Memory B cell (primary cell): ENCODE measurements at regions not wholly inside any gene's neighbourhood (a gene's known extent, or its start where the extent isn't known, plus 50 kb on each side); places are given as distances from the start of the nearest gene placed in this dataset.
"Not testable (repeated sequence)": the region's sequence is repeated elsewhere in the genome, so short reads cannot be mapped to it uniquely, and the experiment has no call there.

Source experiments
- ATAC-seq: fragments of 150-1000 bp; cut with Tn5 transposase; 2 replicates; pipeline ENCODE4 v1.10.0; 2021; ENCODE audit warnings: low read depth, mild to moderate bottlenecking, moderate library complexity
- DNase-seq, 2 donors: peaks; one replicate each; pipeline ENCODE4 v3.0.0; 2022; ENCODE audit warnings: low spot score in 2 of 2
- H3K27ac Mint-ChIP-seq: one replicate; pipeline ENCODE4 v1.8.0; 2022; ENCODE audit warnings: mild to moderate bottlenecking, moderate library complexity, mixed read lengths
- H3K27me3 Mint-ChIP-seq: one replicate; pipeline ENCODE4 v1.8.0; 2022; ENCODE audit warnings: mixed read lengths
- H3K36me3 Mint-ChIP-seq: one replicate; pipeline ENCODE4 v1.8.0; 2022; ENCODE audit warnings: mild to moderate bottlenecking, mixed read lengths
- H3K4me1 Mint-ChIP-seq: one replicate; pipeline ENCODE4 v1.8.0; 2022; ENCODE audit warnings: mixed read lengths
- H3K4me3 Mint-ChIP-seq: one replicate; pipeline ENCODE4 v1.8.0; 2022; ENCODE audit warnings: mild to moderate bottlenecking, moderate library complexity, mixed read lengths
- H3K9me3 Mint-ChIP-seq: one replicate; pipeline ENCODE4 v1.8.0; 2022; ENCODE audit warnings: mixed read lengths

- H3K9me3 Mint-ChIP-seq, result no peaks in the 10 kb centered on the region
- H3K36me3 Mint-ChIP-seq, result no peaks in the 10 kb centered on the region
These were observed 95.7 kb downstream of the NIBAN1 start for GRCh38 chr1:184878602-184879001.

GRCh38 chr1:184878002-184878401, 96.3 kb downstream of the NIBAN1 start:
- Mint-ChIP-seq H3K36me3 (no peaks in the 10 kb centered on the region), H3K27me3 (peaks cover 1% of the 10 kb centered on the region), H3K9me3 (no peaks in the 10 kb centered on the region), H3K4me1 (no peaks in the 10 kb centered on the region), H3K27ac (no peak overlapping the region), H3K4me3 (no peak overlapping the region)
- ATAC-seq (no peak), DNase-seq (no peak)

More at GRCh38 chr1:184878602-184879001, 95.7 kb downstream of the NIBAN1 start:
- no peak overlapping the region for H3K4me3 Mint-ChIP-seq
- ATAC-seq (no peak), DNase-seq (no peak)
- no peaks in the 10 kb centered on the region for H3K4me1 Mint-ChIP-seq
- no peak overlapping the region for H3K27ac Mint-ChIP-seq
- peaks cover 1% of the 10 kb centered on the region for H3K27me3 Mint-ChIP-seq

- not testable (repeated sequence) for H3K27ac Mint-ChIP-seq
These were observed 98.3 kb downstream of the NIBAN1 start for GRCh38 chr1:184876015-184876414.

DNA sequence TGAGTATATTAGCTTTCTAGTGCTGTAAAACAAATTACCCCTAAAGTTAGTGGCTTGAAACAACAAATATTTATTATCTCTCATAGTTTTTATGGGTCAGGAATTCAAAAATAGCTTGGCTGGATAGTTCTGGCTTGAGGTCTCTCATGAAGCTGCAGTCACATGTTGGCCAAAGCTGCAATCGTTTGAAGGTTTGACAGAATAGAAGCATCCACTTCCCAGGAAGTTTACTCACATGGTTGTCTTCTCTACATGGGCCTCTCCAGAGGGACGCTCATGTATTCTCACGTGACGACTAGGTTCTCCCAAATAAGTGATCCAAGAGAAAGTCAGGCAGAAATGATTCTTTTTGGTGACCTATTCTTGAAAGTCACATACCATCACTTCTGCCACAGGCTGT, 99.1 kb downstream of the NIBAN1 start:
- DNase-seq (no peak), ATAC-seq (no peak)
- H3K9me3 Mint-ChIP-seq, result peaks cover 1% of the 10 kb centered on the region
- H3K27ac Mint-ChIP-seq, result no peak overlapping the region
- no peaks in the 10 kb centered on the region for H3K27me3 Mint-ChIP-seq
- H3K4me3 Mint-ChIP-seq, result no peak overlapping the region
- peaks cover 2% of the 10 kb centered on the region for H3K36me3 Mint-ChIP-seq
- no peaks in the 10 kb centered on the region for H3K4me1 Mint-ChIP-seq

More at GRCh38 chr1:184876015-184876414, 98.3 kb downstream of the NIBAN1 start:
- not testable (repeated sequence) for H3K36me3 Mint-ChIP-seq, DNase-seq, H3K27me3 Mint-ChIP-seq, H3K4me3 Mint-ChIP-seq, H3K9me3 Mint-ChIP-seq, H3K4me1 Mint-ChIP-seq
- ATAC-seq, result peak; percentile 53

GRCh38 chr1:184870319-184870718, 104.0 kb downstream of the NIBAN1 start:
- Mint-ChIP-seq H3K27me3 (no peaks in the 10 kb centered on the region), H3K4me1 (peaks cover 18% of the 10 kb centered on the region), H3K27ac (no peak overlapping the region), H3K4me3 (no peak overlapping the region), H3K9me3 (peaks cover 1% of the 10 kb centered on the region), H3K36me3 (peaks cover 2% of the 10 kb centered on the region)
- no peak for ATAC-seq
- DNase-seq, result no peak

GRCh38 chr1:184867866-184868689, 106.2 kb downstream of the NIBAN1 start:
- DNase-seq, result no peak
- H3K4me3 Mint-ChIP-seq, result no peak overlapping the region
- peaks cover 2% of the 10 kb centered on the region for H3K36me3 Mint-ChIP-seq
- H3K4me1 Mint-ChIP-seq, result peaks cover 18% of the 10 kb centered on the region
- peaks cover 1% of the 10 kb centered on the region for H3K9me3 Mint-ChIP-seq
- no peaks in the 10 kb centered on the region for H3K27me3 Mint-ChIP-seq
- H3K27ac Mint-ChIP-seq, result peak overlapping the region; percentile 67
- no peak for ATAC-seq

DNA sequence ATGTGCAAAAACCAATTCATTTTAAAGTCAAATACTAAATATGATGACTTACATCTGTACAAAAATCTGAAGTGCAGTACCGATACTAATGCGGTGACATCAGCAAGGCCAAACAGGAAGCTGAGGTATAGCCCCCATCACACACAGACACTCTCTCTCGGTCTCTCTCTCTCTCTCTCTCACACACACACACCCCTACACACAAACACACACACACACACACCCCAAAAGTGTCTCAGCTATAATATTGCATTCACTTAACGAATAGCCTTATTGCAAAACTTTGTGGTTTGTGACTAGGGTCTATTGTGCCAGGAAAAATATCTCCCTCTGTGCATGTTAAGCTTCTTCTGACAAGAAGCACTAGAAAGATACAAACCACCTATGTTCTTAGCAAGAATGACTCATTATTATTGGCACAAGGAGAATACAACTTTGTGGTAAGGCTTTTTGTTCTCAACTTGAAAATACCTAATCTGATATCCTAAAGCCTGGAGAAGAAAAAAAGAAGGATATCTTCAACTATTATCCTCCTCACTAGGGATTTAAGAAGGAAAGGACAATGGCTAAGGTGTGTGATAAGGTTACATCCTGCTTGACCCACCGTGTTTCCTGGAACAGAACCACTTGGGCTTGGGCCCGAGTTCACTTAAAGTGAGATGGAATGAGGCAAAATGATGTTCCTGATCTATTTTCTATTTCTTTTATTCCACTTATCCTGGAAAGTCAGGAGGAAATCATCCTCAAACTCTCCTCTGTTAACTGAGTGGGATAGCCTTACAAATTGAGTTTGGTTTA, 107.1 kb downstream of the NIBAN1 start:
- Mint-ChIP-seq H3K36me3 (peaks cover 1% of the 10 kb centered on the region), H3K27ac (peak overlapping the region; percentile 67), H3K4me3 (no peak overlapping the region), H3K9me3 (peaks cover 1% of the 10 kb centered on the region), H3K4me1 (peaks cover 18% of the 10 kb centered on the region), H3K27me3 (no peaks in the 10 kb centered on the region)
- DNase-seq, result peak in 1 of 2 donors; percentile 7
- peak; percentile 97 for ATAC-seq

DNA sequence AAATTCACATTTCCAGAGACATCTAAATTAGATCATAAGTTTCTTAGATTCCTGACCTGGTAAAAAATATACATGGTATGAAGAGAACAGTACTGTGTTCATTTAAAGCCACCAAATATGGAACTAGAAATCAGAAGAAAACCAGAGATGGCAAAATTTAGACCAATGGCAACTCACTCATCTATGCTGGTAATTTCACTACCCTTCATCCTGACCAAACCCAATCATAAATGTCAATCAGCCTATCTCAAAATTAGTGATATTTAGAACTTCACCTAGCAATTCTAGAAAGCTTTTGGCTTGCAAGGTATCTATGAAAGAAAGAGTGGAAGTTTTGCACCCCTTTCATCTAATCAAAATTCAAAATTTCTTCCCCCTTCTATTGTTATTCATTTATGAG, 107.7 kb downstream of the NIBAN1 start:
- peaks cover 18% of the 10 kb centered on the region for H3K4me1 Mint-ChIP-seq
- ATAC-seq (no peak), DNase-seq (no peak)
- H3K9me3 Mint-ChIP-seq, result no peaks in the 10 kb centered on the region
- no peaks in the 10 kb centered on the region for H3K27me3 Mint-ChIP-seq
- no peak overlapping the region for H3K4me3 Mint-ChIP-seq
- H3K36me3 Mint-ChIP-seq, result no peaks in the 10 kb centered on the region
- peak overlapping the region; percentile 67 for H3K27ac Mint-ChIP-seq

GRCh38 chr1:184865831-184866230, 108.5 kb downstream of the NIBAN1 start:
- peak overlapping the region; percentile 6 for H3K27ac Mint-ChIP-seq
- no peaks in the 10 kb centered on the region for H3K9me3 Mint-ChIP-seq
- no peaks in the 10 kb centered on the region for H3K36me3 Mint-ChIP-seq
- DNase-seq (no peak), ATAC-seq (no peak)
- peaks cover 1% of the 10 kb centered on the region for H3K27me3 Mint-ChIP-seq
- H3K4me1 Mint-ChIP-seq, result peaks cover 23% of the 10 kb centered on the region
- H3K4me3 Mint-ChIP-seq, result no peak overlapping the region

DNA sequence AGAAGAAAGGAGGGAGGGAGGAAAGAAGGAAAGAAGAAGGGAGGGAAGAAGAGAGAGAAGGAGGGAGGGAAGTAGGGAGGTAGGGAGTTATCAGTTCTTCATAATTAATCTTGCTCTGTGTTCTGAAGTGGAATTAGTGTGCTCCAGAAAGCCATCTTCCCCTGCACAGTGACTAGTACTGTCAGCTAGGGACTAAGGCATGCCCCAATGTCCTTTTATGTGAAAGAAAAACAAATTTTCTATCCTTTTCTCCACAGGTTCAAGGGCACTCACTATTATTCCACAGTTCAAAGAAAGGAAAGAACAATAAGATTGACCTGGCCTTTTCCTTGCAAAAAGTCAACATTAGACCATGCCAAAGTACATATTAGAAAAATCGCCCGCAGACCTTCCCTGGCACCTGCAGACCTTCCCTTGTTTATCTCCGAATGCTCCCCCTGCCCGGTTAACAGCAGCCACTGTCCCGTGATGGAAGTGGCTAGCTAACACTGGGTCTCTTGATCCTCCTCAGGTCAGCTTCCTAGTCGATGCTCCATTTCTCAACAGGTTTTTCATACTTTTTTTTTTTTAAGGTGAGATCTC, 107.2 kb upstream of the EDEM3 start:
- ATAC-seq, result no peak
- Mint-ChIP-seq H3K36me3 (no peaks in the 10 kb centered on the region), H3K4me3 (no peak overlapping the region)

GRCh38 chr1:184860985-184861754, 106.5 kb upstream of the EDEM3 start:
- Mint-ChIP-seq H3K27me3 (peaks cover 1% of the 10 kb centered on the region), H3K4me1 (peaks cover 21% of the 10 kb centered on the region), H3K4me3 (no peak overlapping the region), H3K9me3 (no peaks in the 10 kb centered on the region), H3K36me3 (no peaks in the 10 kb centered on the region), H3K27ac (peak overlapping the region; percentile 81)
- DNase-seq (no peak), ATAC-seq (no peak)

More for the DNA sequence above, 107.2 kb upstream of the EDEM3 start:
- DNase-seq, result no peak
- peaks cover 1% of the 10 kb centered on the region for H3K27me3 Mint-ChIP-seq
- H3K27ac Mint-ChIP-seq, result peak overlapping the region; percentile 81
- H3K9me3 Mint-ChIP-seq, result no peaks in the 10 kb centered on the region
- H3K4me1 Mint-ChIP-seq, result peaks cover 25% of the 10 kb centered on the region

DNA sequence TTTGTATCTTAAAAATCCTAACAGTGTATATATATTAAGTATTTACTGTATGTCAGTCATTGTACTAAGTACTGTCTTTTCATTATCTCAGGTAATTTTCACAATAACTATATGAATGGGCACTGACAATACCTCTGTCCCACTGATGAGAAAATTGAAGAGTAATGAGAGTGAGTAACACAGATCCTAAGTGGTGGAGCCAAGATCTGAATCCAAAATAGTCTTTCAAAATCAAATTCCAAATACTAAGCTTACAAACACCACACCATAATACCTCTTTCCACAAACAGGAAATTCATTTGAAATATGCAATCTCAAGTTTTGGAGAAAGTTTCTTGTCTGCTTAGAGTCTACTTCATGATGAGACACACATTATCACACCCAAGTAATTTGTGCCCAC, 105.9 kb upstream of the EDEM3 start:
- peak overlapping the region; percentile 81 for H3K27ac Mint-ChIP-seq
- no peaks in the 10 kb centered on the region for H3K9me3 Mint-ChIP-seq
- H3K4me1 Mint-ChIP-seq, result peaks cover 18% of the 10 kb centered on the region
- no peak for ATAC-seq
- H3K4me3 Mint-ChIP-seq, result no peak overlapping the region
- no peak for DNase-seq
- H3K27me3 Mint-ChIP-seq, result peaks cover 1% of the 10 kb centered on the region
- H3K36me3 Mint-ChIP-seq, result no peaks in the 10 kb centered on the region

GRCh38 chr1:184859381-184860105, 104.9 kb upstream of the EDEM3 start:
- H3K9me3 Mint-ChIP-seq, result no peaks in the 10 kb centered on the region
- H3K4me1 Mint-ChIP-seq, result peaks cover 18% of the 10 kb centered on the region
- DNase-seq (peak in 1 of 2 donors; percentile 16), ATAC-seq (peak; percentile 94)
- peak overlapping the region; percentile 79 for H3K27ac Mint-ChIP-seq
- H3K36me3 Mint-ChIP-seq, result no peaks in the 10 kb centered on the region
- H3K4me3 Mint-ChIP-seq, result no peak overlapping the region
- peaks cover 1% of the 10 kb centered on the region for H3K27me3 Mint-ChIP-seq
